GM12892 (cell line): ENCODE measurements at regions not wholly inside any gene's neighbourhood (a gene's known extent, or its start where the extent isn't known, plus 50 kb on each side); places are given as distances from the start of the nearest gene placed in this dataset.

ENCODE experiments used
- POLR2A ChIP-seq: IDR thresholded peaks from 2 replicates; pipeline ENCODE4 v1.6.1; 2011; ENCODE audit warnings: low read depth, low read length, control low read depth
- POLR2AphosphoS5 ChIP-seq: IDR thresholded peaks from 2 replicates; pipeline ENCODE4 v1.6.1; 2011; ENCODE audit warnings: low read depth, low read length, control low read depth

DNA sequence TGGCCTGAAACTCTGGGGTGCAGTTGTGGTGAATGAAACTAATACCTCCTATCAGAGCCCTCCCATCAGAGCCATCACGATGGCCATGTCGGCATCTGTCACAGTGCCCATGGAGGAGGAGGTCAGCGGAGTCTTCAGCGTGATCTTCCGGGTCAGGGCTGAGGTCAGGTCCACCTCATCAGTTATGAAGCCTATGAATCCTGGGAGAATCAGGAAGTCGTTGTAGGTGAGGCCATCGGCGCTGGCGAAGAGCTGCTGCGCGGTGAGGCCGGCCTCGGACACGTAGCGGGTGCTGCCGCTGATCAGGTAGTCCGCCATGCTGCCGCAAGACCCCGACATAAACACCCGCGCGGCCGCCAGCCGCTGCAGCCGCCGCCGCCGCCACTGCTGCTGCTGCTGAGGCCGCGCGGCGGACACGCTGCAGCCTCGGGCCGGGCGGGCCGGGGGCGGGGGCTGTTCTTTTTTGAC lies 376.7 kb upstream of the MAOA start:
- no peak for TF ChIP-seq POLR2AphosphoS5
- no peak for TF ChIP-seq POLR2A
